ENCODE measurements at regions not wholly inside any gene's neighbourhood (a gene's known extent, or its start where the extent isn't known, plus 50 kb on each side); places are given as distances from the start of the nearest gene placed in this dataset.

- ChIA-PET POLR2A (no interaction called here), CTCF (no interaction called here), SMC1A (ENCODE audit: uncharacterized antibody, unreplicated experiment) (no interaction called here), RAD21 (ENCODE audit: unreplicated experiment) (no interaction called here)
- ATAC-seq: no peak
- H3K4me1 ChIP-seq (ENCODE audit: control insufficient read depth, insufficient read depth, low read length): no peaks in the 10 kb centered on the region
- H3K4me3 ChIP-seq: no peak overlapping the region
- WGBS (ENCODE audit: insufficient coverage, insufficient replicate concordance, low lambda C conversion rate, missing lambda C conversion rate): 6% methylated on average over 5 of the region's 5 CpGs
- intact Hi-C loops (cut with micrococcal nuclease; ENCODE audit: unreplicated experiment): no loop called here
- FAIRE-seq: no peak
- H3K9ac ChIP-seq (ENCODE audit: control insufficient read depth, insufficient read depth, low read length): no peak overlapping the region
- peaks cover 0 to 2% of the 10 kb centered on the region in 2 experiments; a peak in 2 of 4 replicates for H3K27me3 ChIP-seq (replicated peaks in 1 of 2; ENCODE audit: control insufficient read depth in 2 of 2, insufficient read depth in 2 of 2, low read length in 1 of 2)
- in situ Hi-C loops (cut with MboI): no loop called here
- no peak for DNase-seq (ENCODE audit: low read depth, low spot score)
- H3K9me3 ChIP-seq (replicated peaks; ENCODE audit: control insufficient read depth, insufficient read depth, low read length): no peaks in the 10 kb centered on the region
- no peaks in the 10 kb centered on the region for H3K36me3 ChIP-seq (ENCODE audit: control insufficient read depth in 2 of 2, insufficient read depth in 2 of 2, low read length in 1 of 2)
- H2AFZ ChIP-seq (ENCODE audit: control insufficient read depth, low read depth, low read length): no peak overlapping the region
- no peak overlapping the region for H3K27ac ChIP-seq (ENCODE audit: control insufficient read depth, insufficient read depth)
- no TSS peak for BruUV-seq (replicated peaks)
- no peaks in the 10 kb centered on the region for H3K79me2 ChIP-seq (ENCODE audit: control insufficient read depth, insufficient read depth, low read length)
- no peak overlapping the region for H3K4me2 ChIP-seq (ENCODE audit: control insufficient read depth, insufficient read depth)
- no peaks in the 10 kb centered on the region for H4K20me1 ChIP-seq (ENCODE audit: control insufficient read depth, insufficient read depth)
- TF ChIP-seq SMARCA5 (IDR thresholded peaks at IDR 0.05): no peak
- no peak for TF ChIP-seq JUND (IDR thresholded peaks at IDR 0.05; ENCODE audit: low read depth, low read length)
- no peak for TF ChIP-seq KDM1A (IDR thresholded peaks at IDR 0.05; ENCODE audit: borderline replicate concordance)
- no peak for TF ChIP-seq ATF2 (IDR thresholded peaks at IDR 0.05; ENCODE audit: low read length)
- TF ChIP-seq NFXL1 (IDR thresholded peaks at IDR 0.05; ENCODE audit: borderline replicate concordance): no peak
- TF ChIP-seq STAT1 (conservative IDR thresholded peaks at IDR 0.05): no peak
- no peak for TF ChIP-seq ZBTB11 (CRISPR knock-in tag; IDR thresholded peaks at IDR 0.05)
- TF ChIP-seq SMAD1 (IDR thresholded peaks at IDR 0.05; ENCODE audit: low read depth, partially characterized antibody): no peak
- no peak for TF ChIP-seq EP300 (IDR thresholded peaks at IDR 0.05; ENCODE audit: borderline replicate concordance in 1 of 2, control insufficient read depth in 1 of 2, low read depth in 2 of 2, low read length in 2 of 2)
- no peak for TF ChIP-seq TCF3 (IDR thresholded peaks at IDR 0.05; ENCODE audit: borderline replicate concordance, insufficient read depth, low read depth, low read length)
- no peak for TF ChIP-seq BRCA1 (IDR thresholded peaks at IDR 0.05; ENCODE audit: low read depth, low read length)
- TF ChIP-seq NBN (IDR thresholded peaks at IDR 0.05): no peak
- TF ChIP-seq CHD4 (IDR thresholded peaks at IDR 0.05): no peak
- TF ChIP-seq RAD51 (IDR thresholded peaks at IDR 0.05): no peak
- TF ChIP-seq MTA2 (IDR thresholded peaks at IDR 0.05; ENCODE audit: low read depth): no peak
- TF ChIP-seq REST (IDR thresholded peaks at IDR 0.05; ENCODE audit: low read depth, low read length): no peak
- TF ChIP-seq JUNB (IDR thresholded peaks at IDR 0.05): no peak
These were observed 200.0 kb downstream of the MATN1 start for GRCh38 chr1:30523055-30524020.
